ENCODE measurements at regions not wholly inside any gene's neighbourhood (a gene's known extent, or its start where the extent isn't known, plus 50 kb on each side); places are given as distances from the start of the nearest gene placed in this dataset.

- intact Hi-C loops (cut with micrococcal nuclease): no loop called here
- ChIA-PET CTCF (ENCODE audit: low intra/inter-chr PET ratio) (interaction anchor here (0.5 kb wide), 1 partner anchor 151 kb away, joined by 3 read pairs; no protein-coding TSS in a partner anchor), POLR2A (no interaction called here)
- no peaks in the 10 kb centered on the region for H4K20me1 ChIP-seq (replicated peaks; ENCODE audit: control insufficient read depth, insufficient read depth, low read length)
- no peak overlapping the region for H3K4me2 ChIP-seq (ENCODE audit: insufficient read depth, low read length)
- H3K36me3 ChIP-seq (ENCODE audit: control insufficient read depth, insufficient read depth, low read length): no peaks in the 10 kb centered on the region
- no peak overlapping the region for H3K4me3 ChIP-seq
- in situ Hi-C loops (cut with MboI): no loop called here
- H3K27me3 ChIP-seq (ENCODE audit: control insufficient read depth in 2 of 2, insufficient read depth in 2 of 2, low read length in 2 of 2): no peaks in the 10 kb centered on the region
- no TSS peak for BruUV-seq (replicated peaks)
- no peaks in the 10 kb centered on the region for H3K9me3 ChIP-seq (replicated peaks; ENCODE audit: control insufficient read depth, insufficient read depth, low read depth, low read length)
- ATAC-seq: no peak
- DNase-seq (ENCODE audit: extremely low read depth in 1 of 4, low spot score in 3 of 4): no peak
- H3K4me1 ChIP-seq (replicated peaks in 1 of 2; ENCODE audit: control insufficient read depth in 2 of 2, insufficient read depth in 2 of 2, low read length in 2 of 2): no peaks in the 10 kb centered on the region
- H2AFZ ChIP-seq (ENCODE audit: low read depth, low read length): no peak overlapping the region
- H3K9ac ChIP-seq (ENCODE audit: insufficient read depth in 1 of 2, low read depth in 2 of 2, low read length in 2 of 2): no peak overlapping the region
- FAIRE-seq: no peak
- no peaks in the 10 kb centered on the region for H3K9me1 ChIP-seq (ENCODE audit: control insufficient read depth, insufficient read depth, low read length)
- H3K27ac ChIP-seq (ENCODE audit: extremely low read depth, low read depth, low read length): no peak overlapping the region
- WGBS (ENCODE audit: insufficient coverage, low coverage, missing lambda C conversion rate): 3% methylated on average over 6 of the region's 6 CpGs
- no peak for TF ChIP-seq ETV5 (CRISPR knock-in tag; IDR thresholded peaks at IDR 0.05; ENCODE audit: low read depth)
- no peak for TF ChIP-seq ZNF589 (CRISPR knock-in tag; IDR thresholded peaks at IDR 0.05; ENCODE audit: low read depth)
- no peak for TF ChIP-seq SRF (CRISPR knock-in tag; IDR thresholded peaks at IDR 0.05)
- TF ChIP-seq, protein P1, sequence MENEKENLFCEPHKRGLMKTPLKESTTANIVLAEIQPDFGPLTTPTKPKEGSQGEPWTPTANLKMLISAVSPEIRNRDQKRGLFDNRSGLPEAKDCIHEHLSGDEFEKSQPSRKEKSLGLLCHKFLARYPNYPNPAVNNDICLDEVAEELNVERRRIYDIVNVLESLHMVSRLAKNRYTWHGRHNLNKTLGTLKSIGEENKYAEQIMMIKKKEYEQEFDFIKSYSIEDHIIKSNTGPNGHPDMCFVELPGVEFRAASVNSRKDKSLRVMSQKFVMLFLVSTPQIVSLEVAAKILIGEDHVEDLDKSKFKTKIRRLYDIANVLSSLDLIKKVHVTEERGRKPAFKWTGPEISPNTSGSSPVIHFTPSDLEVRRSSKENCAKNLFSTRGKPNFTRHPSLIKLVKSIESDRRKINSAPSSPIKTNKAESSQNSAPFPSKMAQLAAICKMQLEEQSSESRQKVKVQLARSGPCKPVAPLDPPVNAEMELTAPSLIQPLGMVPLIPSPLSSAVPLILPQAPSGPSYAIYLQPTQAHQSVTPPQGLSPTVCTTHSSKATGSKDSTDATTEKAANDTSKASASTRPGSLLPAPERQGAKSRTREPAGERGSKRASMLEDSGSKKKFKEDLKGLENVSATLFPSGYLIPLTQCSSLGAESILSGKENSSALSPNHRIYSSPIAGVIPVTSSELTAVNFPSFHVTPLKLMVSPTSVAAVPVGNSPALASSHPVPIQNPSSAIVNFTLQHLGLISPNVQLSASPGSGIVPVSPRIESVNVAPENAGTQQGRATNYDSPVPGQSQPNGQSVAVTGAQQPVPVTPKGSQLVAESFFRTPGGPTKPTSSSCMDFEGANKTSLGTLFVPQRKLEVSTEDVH (IDR thresholded peaks at IDR 0.05; ENCODE audit: low read depth, partially characterized antibody): no peak
- no peak for TF ChIP-seq ELK1 (CRISPR knock-in tag; IDR thresholded peaks at IDR 0.05)
- TF ChIP-seq DEAF1 (CRISPR knock-in tag; IDR thresholded peaks at IDR 0.05): no peak
- TF ChIP-seq ZNF449 (CRISPR knock-in tag; IDR thresholded peaks at IDR 0.05): no peak
- TF ChIP-seq CBX1 (IDR thresholded peaks at IDR 0.05; ENCODE audit: low read depth): no peak
- no peak for TF ChIP-seq HOMEZ (CRISPR knock-in tag; IDR thresholded peaks at IDR 0.05)
- no peak for TF ChIP-seq HDAC6 (IDR thresholded peaks at IDR 0.05; ENCODE audit: low read depth, low read length)
- H3K79me2 ChIP-seq (ENCODE audit: control insufficient read depth, insufficient read depth, low read length): no peaks in the 10 kb centered on the region
Observed at GRCh38 chr11:39745401-39745800, 1714.1 kb downstream of the LRRC4C start.
